HepG2 (cell line): ENCODE measurements at regions not wholly inside any gene's neighbourhood (a gene's known extent, or its start where the extent isn't known, plus 50 kb on each side); places are given as distances from the start of the nearest gene placed in this dataset.

Source experiments
- ATAC-seq: fragments of 200-7000 bp; cut with Tn5 transposase; 3 replicates; pipeline ENCODE4 v1.9.1; 2020; ENCODE audit warnings: mild to moderate bottlenecking, moderate library complexity
- BruUV-seq: library from RNA; stranded (reverse); fragments of 400-500 nt; replicated peaks from 2 replicates; lab custom pipeline; 2021; lab: Mats Ljungman, UMichigan
- CTCF ChIA-PET: fragments of 300-600 bp; formaldehyde crosslinking; extraction: SDS; loops from one replicate; lab custom pipeline; 2021; ENCODE audit warnings: low total read pairs, inconsistent platforms, low intra/inter-chr PET ratio; lab: Yijun Ruan, JAX
- POLR2A ChIA-PET: fragments of 350-600 bp; sonication (Branson Sonifier 250); formaldehyde crosslinking; loops from one replicate; lab custom pipeline; 2020; ENCODE audit warnings: antibody characterized with exemption, inconsistent platforms; lab: Yijun Ruan, JAX
- DNase-seq: peaks from one replicate; pipeline ENCODE4 v3.0.0-alpha.2; 2015; ENCODE audit warnings: low spot score
- FAIRE-seq: peaks from 3 replicates; lab custom pipeline; 2011; peaks lifted over from hg19 to GRCh38; lab: Jason Lieb, UNC
- H2AFZ ChIP-seq: one replicate; pipeline ENCODE4 v1.6.1; 2011; ENCODE audit warnings: low read length, inconsistent platforms
- H3K27ac ChIP-seq: fragments of 300-600 bp; 3 replicates; pipeline ENCODE4 v1.8.0; 2011; ENCODE audit warnings: mixed run types, mild to moderate bottlenecking, mixed read lengths, low read length, inconsistent platforms; ENCODE audit not compliant: insufficient read depth; ENCODE audit errors: extremely low read length
- H3K27me3 ChIP-seq, 2 experiments: fragments of 200-600 bp in 1 of 2; 2 replicates in 1 of 2; 3 replicates in 1 of 2; pipeline versions ENCODE4 v1.6.0 to v1.8.0; 2011; ENCODE audit warnings: low read length in 2 of 2, mild to moderate bottlenecking in 2 of 2, moderate library complexity in 2 of 2, inconsistent platforms in 1 of 2; ENCODE audit not compliant: insufficient read depth in 2 of 2, control insufficient read depth in 1 of 2
- H3K36me3 ChIP-seq, 2 experiments: fragments of 200-600 bp in 1 of 2; replicated peaks in 1 of 2; 2 replicates in 1 of 2; 3 replicates in 1 of 2; pipeline versions ENCODE4 v1.5.1 to v1.8.0; 2011; ENCODE audit warnings: low read length in 2 of 2, inconsistent platforms in 1 of 2; ENCODE audit not compliant: insufficient read depth in 2 of 2, control insufficient read depth in 1 of 2
- H3K4me1 ChIP-seq: 2 replicates; pipeline ENCODE4 v1.5.1; 2012; ENCODE audit warnings: low read length, inconsistent platforms; ENCODE audit not compliant: insufficient read depth
- H3K4me2 ChIP-seq: 2 replicates; pipeline ENCODE4 v1.6.0; 2011; ENCODE audit warnings: low read depth, low read length, inconsistent platforms
- H3K4me3 ChIP-seq, 3 experiments: fragments of 200-600 bp in 1 of 3; sonication (generic), shearing (Covaris generic) in 1 of 3; replicated peaks in 1 of 3; 2 replicates each; pipeline ENCODE4 v1.5.1; 2011 to 2016; ENCODE audit warnings: low read length in 3 of 3, inconsistent platforms in 2 of 3, low read depth in 2 of 3, mild to moderate bottlenecking in 2 of 3, control low read depth in 1 of 3, mixed read lengths in 1 of 3; ENCODE audit not compliant: insufficient read depth in 1 of 3
- H3K79me2 ChIP-seq: one replicate; pipeline ENCODE4 v1.6.1; 2011; ENCODE audit warnings: low read length, inconsistent platforms; ENCODE audit not compliant: insufficient read depth
- H3K9ac ChIP-seq: 2 replicates; pipeline ENCODE4 v1.6.0; 2011; ENCODE audit warnings: mild to moderate bottlenecking, low read depth, low read length, inconsistent platforms; ENCODE audit not compliant: insufficient read depth
- H3K9me3 ChIP-seq: 2 replicates; pipeline ENCODE4 v1.5.1; 2012; ENCODE audit warnings: mild to moderate bottlenecking, low read length
- H4K20me1 ChIP-seq: 2 replicates; pipeline ENCODE4 v1.6.0; 2011; ENCODE audit warnings: inconsistent platforms, mild to moderate bottlenecking, low read length, moderate library complexity; ENCODE audit not compliant: insufficient read depth
- ARNT ChIP-seq: fragments of 450-650 bp; IDR thresholded peaks from 2 replicates; pipeline ENCODE4 v1.6.1; 2017
- GMEB1 ChIP-seq: sonication (generic); formaldehyde crosslinking; IDR thresholded peaks from 2 replicates; pipeline ENCODE4 v1.5.1; 2020; ENCODE audit warnings: missing genetic modification reagents, mild to moderate bottlenecking, borderline replicate concordance
- KDM5A ChIP-seq: fragments of 200-600 bp; sonication (generic); IDR thresholded peaks from 2 replicates; pipeline ENCODE4 v1.7.0; 2018; ENCODE audit warnings: antibody characterized with exemption, mild to moderate bottlenecking, low read length, borderline replicate concordance
- SNRNP70 ChIP-seq: fragments of 200-400 bp; formaldehyde crosslinking; IDR thresholded peaks from 2 replicates; pipeline ENCODE4 v1.6.1; 2017; ENCODE audit warnings: mild to moderate bottlenecking, low read depth, low read length, moderate library complexity
- TEAD2 ChIP-seq: sonication (generic); formaldehyde crosslinking; IDR thresholded peaks from 2 replicates; pipeline ENCODE4 v1.9.0; 2021; ENCODE audit warnings: missing genetic modification reagents
- ZNF160 ChIP-seq: sonication (generic); formaldehyde crosslinking; IDR thresholded peaks from 2 replicates; pipeline ENCODE4 v1.8.0; 2022; ENCODE audit warnings: mild to moderate bottlenecking, inconsistent platforms, missing genetic modification reagents
- ZNF7 ChIP-seq: IDR thresholded peaks from 2 replicates; pipeline ENCODE4 v1.6.1; 2016; ENCODE audit warnings: missing biosample characterization, missing genetic modification reagents
- ZNF737 ChIP-seq: sonication (generic); formaldehyde crosslinking; IDR thresholded peaks from 2 replicates; pipeline ENCODE4 v1.5.0; 2020; ENCODE audit warnings: missing genetic modification reagents, mild to moderate bottlenecking, borderline replicate concordance
- ZNF740 ChIP-seq: sonication (generic); formaldehyde crosslinking; IDR thresholded peaks from 2 replicates; pipeline ENCODE4 v1.4.0; 2020; ENCODE audit warnings: missing genetic modification reagents
- WGBS: methylation state at CpG from one replicate; pipeline ENCODE4 v1.1.6; 2017; ENCODE audit warnings: low lambda C conversion rate; 5-methylcytosine and 5-hydroxymethylcytosine counted together
- in situ Hi-C: cut with HindIII; loops from 2 replicates; pipeline ENCODE4 v1.10.0; 2017; ENCODE audit warnings: low pct_unique_long_range_greater_than_20kb; ENCODE audit not compliant: extremely low pct_ligation_motif_present
- intact Hi-C: fragments of 100-400 bp; cut with micrococcal nuclease; formaldehyde crosslinking; loops from one replicate; pipeline ENCODE4 v1.10.0; 2022; ENCODE audit not compliant: unreplicated experiment

- TF ChIP-seq GMEB1 (CRISPR knock-in tag) (no peak), ZNF7 (CRISPR knock-in tag) (no peak), ZNF740 (CRISPR knock-in tag) (no peak)
These were observed 59.7 kb upstream of the MBNL1 start (continued) for GRCh38 chr3:152209060-152209459.

GRCh38 chr3:152209776-152210175 lies 59.0 kb upstream of the MBNL1 start:
- Histone ChIP-seq H3K9ac (no peak overlapping the region), H2AFZ (no peak overlapping the region), H3K27ac (no peak overlapping the region), H4K20me1 (no peaks in the 10 kb centered on the region), H3K79me2 (no peaks in the 10 kb centered on the region), H3K9me3 (no peaks in the 10 kb centered on the region), H3K4me1 (no peaks in the 10 kb centered on the region), H3K4me2 (no peak overlapping the region), H3K36me3 (no peaks in the 10 kb centered on the region), H3K27me3 (peaks cover 0 to 6% of the 10 kb centered on the region in 2 experiments; a peak in 1 of 5 replicates), H3K4me3 (no peak overlapping the region)
- CTCF ChIA-PET = no interaction called here
- in situ Hi-C loops = no loop called here
- no peak for DNase-seq
- no TSS peak for BruUV-seq
- WGBS = 68% methylated on average over 5 of the region's 5 CpGs
- POLR2A ChIA-PET = no interaction called here
- no peak for TF ChIP-seq ZNF160 (CRISPR knock-in tag)
- no peak for TF ChIP-seq SNRNP70
- TF ChIP-seq KDM5A = no peak
- no peak for TF ChIP-seq TEAD2
- no peak for TF ChIP-seq ARNT
- TF ChIP-seq ZNF737 (CRISPR knock-in tag) = no peak
- intact Hi-C loops = no loop called here
- FAIRE-seq = no peak
- no peak for ATAC-seq
